ENCODE measurements at regions not wholly inside any gene's neighbourhood (a gene's known extent, or its start where the extent isn't known, plus 50 kb on each side); places are given as distances from the start of the nearest gene placed in this dataset.
"Not testable (repeated sequence)": the region's sequence is repeated elsewhere in the genome, so short reads cannot be mapped to it uniquely, and the experiment has no call there.

GRCh38 chr13:99766641-99767045 lies 204.9 kb downstream of the ZIC5 start:
- no peak for DNase-seq

GRCh38 chr13:99765869-99766268 lies 205.7 kb downstream of the ZIC5 start:
- no peak for DNase-seq

DNA sequence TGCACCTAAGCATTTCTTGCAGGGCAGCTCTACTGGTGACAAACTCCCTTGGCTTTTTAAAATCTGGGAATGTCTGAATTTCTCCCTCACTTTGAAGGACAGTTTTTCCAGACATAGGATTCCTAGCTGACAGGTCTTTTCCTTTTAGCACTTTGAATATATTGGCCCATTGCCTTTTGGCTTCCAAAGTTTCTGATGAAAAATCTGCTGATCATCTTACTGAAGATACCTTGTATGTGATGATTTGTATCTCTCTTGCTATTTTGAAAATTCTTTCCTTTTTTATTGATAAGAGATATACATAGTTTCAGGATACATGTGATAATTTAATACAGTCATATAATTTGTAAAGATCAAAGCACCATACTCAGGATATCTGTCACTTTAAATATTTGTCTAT lies 211.1 kb downstream of the ZIC5 start:
- DNase-seq, result no peak

DNA sequence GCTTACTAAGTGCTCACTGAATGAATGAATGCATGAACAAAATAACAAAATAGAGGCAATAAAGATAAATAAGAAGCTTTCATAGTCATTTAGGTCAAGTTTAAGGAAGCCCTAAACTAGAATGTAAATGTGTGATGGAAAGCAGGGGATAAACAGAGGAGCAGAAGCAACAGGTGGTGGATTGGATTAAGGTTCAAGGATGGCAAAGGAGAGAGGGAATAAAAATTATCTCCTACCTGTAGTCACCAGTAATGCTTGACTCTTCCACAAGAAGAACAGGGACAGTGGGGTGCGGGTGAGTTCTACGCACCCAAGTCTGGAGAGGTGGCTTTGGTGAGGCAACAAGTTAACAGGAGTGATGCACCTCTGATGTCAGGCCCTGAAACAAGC lies 212.4 kb downstream of the ZIC5 start:
- no peak for DNase-seq

DNA sequence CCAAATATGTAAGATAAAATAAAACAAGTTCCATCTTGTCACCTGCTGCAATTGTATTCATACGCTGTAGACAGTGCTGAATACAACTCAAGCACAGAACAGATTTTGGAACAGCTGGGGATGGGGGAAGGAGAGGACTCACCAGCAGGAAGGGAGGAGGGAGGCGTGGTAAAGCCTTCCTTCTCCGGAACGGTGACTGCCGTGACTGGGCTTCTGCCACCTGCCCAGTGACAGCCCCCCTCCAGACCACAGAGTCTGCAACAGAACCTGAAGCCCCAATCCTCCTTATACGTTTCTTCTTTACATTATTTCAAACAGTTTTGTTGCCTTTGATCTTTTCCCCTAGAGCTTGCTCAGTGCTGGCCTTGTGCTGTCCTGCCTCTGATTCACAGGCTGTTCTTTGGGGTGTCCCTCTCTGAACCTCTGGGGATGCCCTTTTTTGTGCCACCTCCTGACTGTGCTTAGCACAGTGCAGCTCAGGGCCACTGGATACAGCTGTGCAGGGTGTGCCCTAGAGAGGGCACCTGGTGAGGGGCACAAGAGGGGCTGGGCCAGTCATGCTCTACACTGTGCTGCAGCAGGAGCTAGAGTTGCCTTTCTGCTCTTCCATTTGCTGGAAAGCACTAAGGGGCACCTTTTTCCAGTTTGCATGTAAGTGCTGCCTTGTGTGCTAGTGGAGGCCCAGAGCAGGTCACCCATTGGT lies 213.0 kb downstream of the ZIC5 start:
- DNase-seq, result peak; percentile 35 to 88

GRCh38 chr13:99757756-99758459 lies 213.7 kb downstream of the ZIC5 start:
- peak in 1 of 2 experiments; percentile 78 for DNase-seq

- no peak for DNase-seq
These were observed 215.3 kb downstream of the ZIC5 start for GRCh38 chr13:99756281-99756680.

GRCh38 chr13:99754750-99755149 lies 216.8 kb downstream of the ZIC5 start:
- not testable (repeated sequence) for DNase-seq

DNA sequence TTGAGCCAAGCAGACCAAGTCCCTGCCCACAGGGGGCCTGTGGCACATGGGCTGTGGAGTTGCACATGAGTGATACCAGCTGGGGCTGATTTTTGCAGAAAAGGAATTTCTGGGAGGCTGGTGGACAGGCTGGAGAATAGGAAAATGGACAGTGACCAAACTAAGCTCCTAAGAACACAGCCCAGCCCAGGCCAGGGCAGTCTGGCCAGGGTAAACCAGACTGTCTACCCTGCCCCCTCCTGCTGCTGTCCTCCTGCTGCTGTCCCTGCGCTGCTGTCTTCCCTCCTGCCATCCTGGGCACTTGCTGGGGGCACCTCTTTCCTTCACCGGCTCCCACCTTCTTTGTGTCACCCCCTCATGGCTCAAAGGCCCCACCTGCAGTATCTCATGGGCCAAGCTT lies 219.2 kb downstream of the ZIC5 start:
- no peak for DNase-seq

DNA sequence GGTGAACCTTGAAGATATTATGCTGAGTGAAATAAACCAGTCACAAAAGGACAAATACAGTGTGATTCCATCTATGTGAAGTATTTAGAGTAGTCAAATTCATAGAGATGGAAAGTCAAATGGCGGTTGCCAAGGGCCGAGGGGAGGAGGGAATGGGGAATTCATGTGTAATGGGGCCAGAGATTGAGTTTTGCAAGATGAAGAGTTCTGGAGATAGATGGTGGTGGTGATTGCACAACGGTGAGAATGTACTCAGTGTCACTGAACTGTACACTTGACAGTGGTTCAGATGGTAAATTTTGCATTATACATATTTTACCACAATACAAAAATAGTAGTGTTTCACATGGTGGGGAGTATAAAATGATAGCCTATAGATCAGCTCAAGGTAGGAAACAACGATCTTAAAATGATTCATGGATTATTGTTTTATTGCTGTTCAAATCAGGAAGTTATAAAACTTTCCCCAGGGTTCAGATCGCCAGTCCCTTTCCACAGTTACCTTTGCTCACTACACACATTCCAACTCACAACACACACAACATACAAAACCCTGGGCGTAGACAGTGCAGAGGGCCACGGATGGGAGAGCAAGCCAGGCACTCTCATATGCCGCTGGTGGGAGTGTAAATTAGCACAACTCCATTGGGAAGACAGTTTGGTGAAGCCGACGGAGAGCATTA lies 219.9 kb downstream of the ZIC5 start:
- DNase-seq, result no peak

GRCh38 chr13:99750951-99751350 lies 220.6 kb downstream of the ZIC5 start:
- DNase-seq, result no peak

GRCh38 chr13:99749271-99750019 lies 222.1 kb downstream of the ZIC5 start:
- no peak for DNase-seq

DNA sequence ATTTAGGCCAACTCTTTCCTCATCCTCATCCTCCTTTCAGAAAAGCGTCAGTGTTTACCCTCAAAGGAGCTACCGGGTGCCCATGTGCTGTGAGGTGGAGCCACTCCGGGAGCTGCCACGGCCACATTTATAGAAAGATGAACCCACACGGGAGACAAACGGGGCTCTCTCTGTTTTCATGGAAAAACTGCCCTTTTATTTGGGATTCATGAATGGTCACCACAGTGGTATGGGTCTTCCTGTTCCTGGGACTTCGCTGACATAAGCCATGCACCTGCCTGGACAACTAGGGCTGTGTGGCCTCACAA lies 224.2 kb downstream of the ZIC5 start:
- no peak for DNase-seq

GRCh38 chr13:99746637-99747402 lies 224.7 kb downstream of the ZIC5 start:
- no peak for DNase-seq

DNA sequence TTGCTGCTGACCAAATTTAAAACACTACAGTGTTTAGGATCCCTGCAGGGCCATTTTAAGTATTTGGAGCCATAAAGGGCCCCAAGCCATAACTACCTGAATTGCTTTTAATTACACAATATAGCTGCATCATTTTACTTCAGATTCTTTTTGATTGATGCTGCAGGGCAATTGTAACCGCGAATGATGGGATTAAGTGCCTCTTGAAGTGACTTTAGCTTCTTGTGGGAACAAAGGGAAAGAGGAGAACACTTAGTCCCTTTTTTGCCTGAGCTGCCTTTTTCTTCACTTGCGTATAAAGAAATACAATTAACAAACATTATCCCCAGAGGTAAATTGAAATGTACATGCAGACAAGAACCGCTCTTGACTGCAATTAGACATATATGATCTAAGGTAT lies 228.5 kb downstream of the ZIC5 start:
- DNase-seq, result no peak

DNA sequence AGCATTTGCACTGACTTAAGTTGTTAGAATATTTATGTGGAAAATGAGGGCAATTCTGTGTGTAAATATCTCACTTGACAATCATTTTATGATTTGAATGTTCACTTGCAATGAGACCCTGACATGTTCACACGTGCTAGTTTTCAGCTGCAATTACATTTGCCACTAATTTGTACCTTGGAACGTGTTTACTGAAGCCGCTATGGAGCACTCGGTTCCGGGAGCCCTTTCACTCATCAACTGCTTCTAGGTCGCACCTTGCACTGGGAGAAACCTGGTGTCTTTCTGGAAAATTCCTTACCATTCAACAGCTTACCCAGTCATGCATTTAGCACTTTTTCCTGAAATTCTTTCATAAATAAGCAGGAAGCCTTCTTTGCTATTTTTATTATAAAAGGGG lies 229.6 kb downstream of the ZIC5 start:
- no peak for DNase-seq

DNA sequence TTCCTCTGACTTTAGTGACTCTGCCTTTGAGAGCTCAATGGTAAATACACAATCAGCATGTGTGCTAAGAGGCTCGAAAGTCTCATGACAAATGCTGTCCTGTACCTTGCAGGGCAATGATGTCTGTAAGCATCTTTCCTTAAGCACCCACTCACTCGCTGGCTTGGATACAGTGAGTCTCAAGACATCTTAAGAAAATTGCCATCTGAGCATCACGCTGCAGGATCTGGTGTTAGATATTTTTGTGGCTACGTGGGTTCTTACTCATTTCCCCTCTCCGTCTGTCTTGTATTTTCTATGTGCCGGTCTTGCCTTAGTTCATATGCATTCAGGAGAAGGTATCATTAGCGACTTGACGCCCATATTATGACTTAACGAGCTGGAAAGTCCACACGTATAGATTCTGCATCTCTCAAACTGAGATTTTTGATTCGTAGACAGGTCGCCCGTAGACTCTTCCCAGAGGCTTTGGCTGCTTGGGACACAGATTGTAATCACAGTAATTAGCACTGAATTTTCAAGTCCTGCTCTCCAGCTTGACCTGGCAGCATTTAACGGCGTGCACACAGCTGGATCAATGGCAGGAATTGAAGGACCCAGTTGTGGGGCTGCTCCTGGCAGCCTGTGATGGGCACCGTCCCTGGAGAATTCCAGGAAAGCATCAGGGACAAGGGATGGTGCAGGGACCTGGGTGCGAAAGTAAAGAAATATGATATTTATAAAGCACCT lies 231.2 kb downstream of the ZIC5 start:
- no peak for DNase-seq

DNA sequence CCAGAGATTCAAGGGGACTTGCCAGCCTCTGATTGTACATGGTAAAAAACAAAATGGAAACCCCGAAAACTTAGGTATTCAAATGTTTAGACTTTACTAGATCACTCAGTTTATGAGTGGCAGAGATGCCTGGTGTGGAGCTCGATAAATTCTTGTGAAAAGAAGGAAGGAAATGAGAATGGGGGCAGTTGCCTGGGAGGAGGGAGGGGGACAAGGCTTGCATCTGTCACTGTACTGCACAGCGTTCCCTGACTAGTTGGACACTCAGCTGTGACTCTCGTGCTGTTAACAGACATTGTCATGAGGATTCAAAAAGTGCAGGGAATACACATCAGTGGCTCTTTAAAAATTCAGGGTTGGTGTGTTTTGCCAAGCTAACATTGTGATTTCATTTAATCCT lies 232.9 kb downstream of the ZIC5 start:
- no peak for DNase-seq

- no peak for DNase-seq
These were observed 233.9 kb downstream of the ZIC5 start for GRCh38 chr13:99737481-99738245.

- DNase-seq, result no peak
These were observed 235.0 kb downstream of the ZIC5 start for GRCh38 chr13:99736541-99736940.

GRCh38 chr13:99734013-99734693 lies 232.9 kb downstream of the TM9SF2 start:
- no peak for DNase-seq

Data from cerebellar nuclear complex (tissue), 1 donor.